Liver (tissue), 3 donors: ENCODE measurements at regions not wholly inside any gene's neighbourhood (a gene's known extent, or its start where the extent isn't known, plus 50 kb on each side); places are given as distances from the start of the nearest gene placed in this dataset.

Source experiments
- CTCF ChIP-seq: fragments of 150-350 bp; IDR thresholded peaks from 2 replicates; pipeline ENCODE4 v1.5.1; 2017; ENCODE audit warnings: improper control_type of control experiment, low read depth, low read length; ENCODE audit not compliant: missing input control
- EGR1 ChIP-seq, 2 donors: IDR thresholded peaks; 2 replicates each; pipeline ENCODE4 v1.6.1; 2016 to 2018; ENCODE audit warnings: antibody characterized with exemption in 2 of 2, low read depth in 2 of 2
- HNF4G ChIP-seq: IDR thresholded peaks from 2 replicates; pipeline ENCODE4 v1.6.1; 2016; ENCODE audit warnings: antibody characterized with exemption
- JUND ChIP-seq, 2 donors: IDR thresholded peaks; 2 replicates each; pipeline ENCODE4 v1.6.1; 2016; ENCODE audit warnings: antibody characterized with exemption in 2 of 2
- REST ChIP-seq: IDR thresholded peaks from 2 replicates; pipeline ENCODE4 v1.6.1; 2016; ENCODE audit warnings: antibody characterized with exemption, mild to moderate bottlenecking
- YY1 ChIP-seq: IDR thresholded peaks from 2 replicates; pipeline ENCODE4 v1.6.1; 2016; ENCODE audit warnings: antibody characterized with exemption, mild to moderate bottlenecking
- TF ChIP-seq, protein P1 (sequence below): IDR thresholded peaks from 2 replicates; pipeline ENCODE4 v1.6.1; 2016; ENCODE audit warnings: antibody characterized with exemption
- donor health status: healthy.
- donor health status: healthy.

DNA sequence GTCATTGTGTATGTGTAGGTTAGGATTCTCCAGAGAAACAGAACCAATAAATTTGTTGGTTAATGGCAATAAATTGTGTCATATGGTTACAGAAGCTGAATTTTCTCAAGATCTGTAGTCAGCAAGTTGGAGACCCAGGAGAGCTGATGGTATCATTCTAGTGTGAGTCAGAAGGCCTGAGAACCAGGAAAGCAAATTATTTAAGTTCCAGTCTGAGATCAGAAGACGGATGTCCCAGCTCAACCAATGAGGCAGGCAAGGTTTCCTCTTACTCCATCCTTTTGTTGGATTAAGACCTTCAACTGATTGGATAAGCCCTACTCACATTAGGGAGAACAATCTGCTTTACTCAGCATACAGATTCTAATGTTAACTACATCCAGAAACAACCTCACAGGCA is 656.3 kb downstream of the ANXA1 start:
- TF ChIP-seq REST = no peak
- TF ChIP-seq CTCF = no peak
- TF ChIP-seq, protein P1, sequence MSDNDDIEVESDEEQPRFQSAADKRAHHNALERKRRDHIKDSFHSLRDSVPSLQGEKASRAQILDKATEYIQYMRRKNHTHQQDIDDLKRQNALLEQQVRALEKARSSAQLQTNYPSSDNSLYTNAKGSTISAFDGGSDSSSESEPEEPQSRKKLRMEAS = no peak
- TF ChIP-seq YY1 = no peak
- no peak for TF ChIP-seq JUND (IDR thresholded peaks at IDR 0.05)
- TF ChIP-seq EGR1 (IDR thresholded peaks at IDR 0.05; ENCODE audit: low read depth in 2 of 2) = no peak
- TF ChIP-seq HNF4G = no peak
